T-cell (primary cell): ENCODE measurements at regions not wholly inside any gene's neighbourhood (a gene's known extent, or its start where the extent isn't known, plus 50 kb on each side); places are given as distances from the start of the nearest gene placed in this dataset.

ENCODE experiments used
- ATAC-seq, 4 experiments: fragments of 200-7000 bp in 3 of 4; fragments of 150-1000 bp in 1 of 4; cut with Tn5 transposase; replicated peaks in 1 of 4; 1 replicate in 3 of 4; 2 replicates in 1 of 4; pipeline ENCODE4 v1.10.0; 2021; ENCODE audit warnings: moderate library complexity in 3 of 4, mild to moderate bottlenecking in 2 of 4, moderate number of reproducible peaks in 1 of 4
- CTCF ChIA-PET, 2 donors: fragments of 300-600 bp; sonication (Branson Sonifier 250); formaldehyde crosslinking; loops; one replicate each; lab custom pipeline; 2022; ENCODE audit warnings: antibody characterized with exemption in 2 of 2; lab: Charles Lee
- POLR2A ChIA-PET, 2 donors: fragments of 300-600 bp; sonication (Branson Sonifier 250); formaldehyde crosslinking; loops; one replicate each; lab custom pipeline; 2022; ENCODE audit warnings: antibody characterized with exemption in 2 of 2; lab: Charles Lee
- DNase-seq, 35 experiments: peaks; one replicate each; pipeline versions ENCODE4 v3.0.0 to v3.0.0-alpha.2; 2013 to 2023
- H3K27ac ChIP-seq: one replicate; pipeline ENCODE4 v1.5.1; 2013; ENCODE audit warnings: low read length
- H3K27me3 ChIP-seq, 2 experiments: replicated peaks in 1 of 2; 1 replicate in 1 of 2; 2 replicates in 1 of 2; pipeline versions ENCODE4 v1.6.1 to v1.7.0; 2013; ENCODE audit warnings: low read length in 1 of 2, mixed read lengths in 1 of 2; ENCODE audit not compliant: control insufficient read depth in 2 of 2, insufficient read depth in 2 of 2; ENCODE audit errors: extremely low read depth in 1 of 2
- H3K36me3 ChIP-seq, 2 donors: 1 replicate in 1 of 2; 2 replicates in 1 of 2; pipeline versions ENCODE4 v1.6.1 to v1.7.0; 2013; ENCODE audit warnings: low read length in 1 of 2; ENCODE audit not compliant: control insufficient read depth in 2 of 2, insufficient read depth in 1 of 2; ENCODE audit errors: extremely low read depth in 1 of 2
- H3K4me1 ChIP-seq, 2 experiments: 1 replicate in 1 of 2; 2 replicates in 1 of 2; pipeline versions ENCODE4 v1.6.1 to v1.7.0; 2013; ENCODE audit warnings: low read length in 2 of 2, mixed read lengths in 1 of 2; ENCODE audit not compliant: insufficient read depth in 2 of 2, control insufficient read depth in 1 of 2; ENCODE audit errors: extremely low read depth in 1 of 2
- H3K4me3 ChIP-seq, 2 donors: 1 replicate in 1 of 2; 2 replicates in 1 of 2; pipeline versions ENCODE4 v1.5.1 to v1.7.0; 2013; ENCODE audit warnings: mild to moderate bottlenecking in 2 of 2, low read length in 1 of 2, moderate library complexity in 1 of 2; ENCODE audit not compliant: control insufficient read depth in 1 of 2; ENCODE audit errors: extremely low read depth in 1 of 2
- H3K9me3 ChIP-seq: 2 replicates; pipeline ENCODE4 v1.7.0; 2013
- H3K27ac Mint-ChIP-seq, 2 donors: one replicate each; pipeline ENCODE4 v1.8.0; 2020 to 2021; ENCODE audit warnings: mild to moderate bottlenecking in 2 of 2, mixed read lengths in 2 of 2
- H3K27me3 Mint-ChIP-seq, 2 donors: one replicate each; pipeline ENCODE4 v1.8.0; 2021 to 2022; ENCODE audit warnings: mixed read lengths in 2 of 2
- H3K36me3 Mint-ChIP-seq: one replicate; pipeline ENCODE4 v1.8.0; 2021; ENCODE audit warnings: mixed read lengths
- H3K4me1 Mint-ChIP-seq, 3 donors: one replicate each; pipeline ENCODE4 v1.8.0; 2020 to 2022; ENCODE audit warnings: mixed read lengths in 3 of 3, mild to moderate bottlenecking in 1 of 3
- H3K4me3 Mint-ChIP-seq, 3 donors: one replicate each; pipeline ENCODE4 v1.8.0; 2020 to 2022; ENCODE audit warnings: mild to moderate bottlenecking in 3 of 3, mixed read lengths in 3 of 3, moderate library complexity in 3 of 3
- H3K9me3 Mint-ChIP-seq, 3 donors: one replicate each; pipeline ENCODE4 v1.8.0; 2020 to 2022; ENCODE audit warnings: mixed read lengths in 3 of 3
- WGBS: methylation state at CpG from one replicate; pipeline ENCODE4 v1.1.5; 2013; ENCODE audit warnings: missing lambda C conversion rate; ENCODE audit not compliant: insufficient coverage; 5-methylcytosine and 5-hydroxymethylcytosine counted together

GRCh38 chr4:115883231-115883630 lies 769.8 kb upstream of the NDST4 start:
- no CpG with 5 or more reads among the region's 1 CpG for WGBS
- CTCF ChIA-PET = no interaction called here
- ATAC-seq (no peak), DNase-seq (no peak)
- POLR2A ChIA-PET = no interaction called here
- Mint-ChIP-seq H3K4me3 (no peak overlapping the region), H3K36me3 (no peaks in the 10 kb centered on the region), H3K4me1 (no peaks in the 10 kb centered on the region), H3K27ac (no peak overlapping the region), H3K9me3 (no peaks in the 10 kb centered on the region), H3K27me3 (no peaks in the 10 kb centered on the region)
- Histone ChIP-seq H3K27ac (no peak overlapping the region), H3K27me3 (no peaks in the 10 kb centered on the region), H3K4me3 (no peak overlapping the region), H3K4me1 (no peaks in the 10 kb centered on the region), H3K36me3 (no peaks in the 10 kb centered on the region), H3K9me3 (no peaks in the 10 kb centered on the region)

GRCh38 chr4:115873048-115873447 lies 759.6 kb upstream of the NDST4 start:
- Histone ChIP-seq H3K9me3 (no peaks in the 10 kb centered on the region), H3K27me3 (no peaks in the 10 kb centered on the region), H3K4me3 (no peak overlapping the region), H3K27ac (no peak overlapping the region), H3K36me3 (no peaks in the 10 kb centered on the region), H3K4me1 (no peaks in the 10 kb centered on the region)
- H3K27ac Mint-ChIP-seq = no peak overlapping the region
- peaks cover 0 to 4% (median 2%) of the 10 kb centered on the region in 3 donors for H3K9me3 Mint-ChIP-seq
- ChIA-PET POLR2A (no interaction called here), CTCF (no interaction called here)
- no peak overlapping the region for H3K4me3 Mint-ChIP-seq
- WGBS = 95% methylated on average over 2 of the region's 2 CpGs
- no peak for ATAC-seq
- H3K27me3 Mint-ChIP-seq = no peaks in the 10 kb centered on the region
- no peaks in the 10 kb centered on the region for H3K36me3 Mint-ChIP-seq
- no peak for DNase-seq
- no peaks in the 10 kb centered on the region for H3K4me1 Mint-ChIP-seq

DNA sequence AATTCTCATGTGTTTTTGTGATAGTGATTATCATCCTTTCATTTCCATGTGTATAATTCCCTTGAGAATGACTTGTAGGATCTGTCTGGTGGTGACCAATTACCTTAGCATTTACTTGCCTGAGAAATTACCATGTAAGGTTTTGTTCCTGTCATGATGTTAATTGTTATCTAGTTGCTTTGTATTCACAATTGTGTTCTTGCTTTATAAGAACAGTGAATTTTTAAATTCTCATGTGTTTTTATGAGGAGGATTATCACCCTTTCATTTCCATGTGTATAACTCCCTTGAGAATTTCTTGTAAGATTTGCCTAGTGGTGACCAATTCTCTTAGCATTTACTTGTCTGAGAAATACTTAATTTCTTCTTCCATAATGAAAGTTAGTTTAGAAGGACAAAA lies 758.2 kb upstream of the NDST4 start:
- Mint-ChIP-seq H3K27ac (no peak overlapping the region), H3K27me3 (no peaks in the 10 kb centered on the region), H3K9me3 (peaks cover 0 to 4% (median 4%) of the 10 kb centered on the region in 3 donors), H3K4me3 (no peak overlapping the region), H3K4me1 (no peaks in the 10 kb centered on the region), H3K36me3 (no peaks in the 10 kb centered on the region)
- H3K36me3 ChIP-seq = no peaks in the 10 kb centered on the region
- no peak overlapping the region for H3K4me3 ChIP-seq
- H3K4me1 ChIP-seq = no peaks in the 10 kb centered on the region
- H3K9me3 ChIP-seq = no peaks in the 10 kb centered on the region
- DNase-seq (no peak), ATAC-seq (no peak)
- POLR2A ChIA-PET = no interaction called here
- no peaks in the 10 kb centered on the region for H3K27me3 ChIP-seq
- CTCF ChIA-PET = no interaction called here
- H3K27ac ChIP-seq = no peak overlapping the region

- Histone ChIP-seq H3K4me1 (no peaks in the 10 kb centered on the region), H3K27me3 (no peaks in the 10 kb centered on the region), H3K9me3 (no peaks in the 10 kb centered on the region), H3K36me3 (no peaks in the 10 kb centered on the region), H3K4me3 (no peak overlapping the region), H3K27ac (no peak overlapping the region)
- H3K27me3 Mint-ChIP-seq = no peaks in the 10 kb centered on the region
- peaks cover 0 to 4% (median 2%) of the 10 kb centered on the region in 3 donors for H3K9me3 Mint-ChIP-seq
- no peaks in the 10 kb centered on the region for H3K4me1 Mint-ChIP-seq
- H3K36me3 Mint-ChIP-seq = no peaks in the 10 kb centered on the region
- H3K4me3 Mint-ChIP-seq = no peak overlapping the region
- WGBS = 100% methylated on average over 1 of the region's 3 CpGs
- ATAC-seq (no peak), DNase-seq (no peak)
- ChIA-PET POLR2A (no interaction called here), CTCF (no interaction called here)
- no peak overlapping the region for H3K27ac Mint-ChIP-seq
Observed at GRCh38 chr4:115866364-115866896, 753.0 kb upstream of the NDST4 start.

GRCh38 chr4:115865736-115866135 lies 752.3 kb upstream of the NDST4 start:
- CTCF ChIA-PET = no interaction called here
- no CpG with 5 or more reads among the region's 2 CpGs for WGBS
- Histone ChIP-seq H3K4me3 (no peak overlapping the region), H3K9me3 (no peaks in the 10 kb centered on the region), H3K27me3 (no peaks in the 10 kb centered on the region), H3K27ac (no peak overlapping the region), H3K36me3 (no peaks in the 10 kb centered on the region), H3K4me1 (no peaks in the 10 kb centered on the region)
- no peak for ATAC-seq
- no peak overlapping the region for H3K27ac Mint-ChIP-seq
- POLR2A ChIA-PET = no interaction called here
- no peaks in the 10 kb centered on the region for H3K36me3 Mint-ChIP-seq
- no peaks in the 10 kb centered on the region for H3K27me3 Mint-ChIP-seq
- no peak for DNase-seq
- H3K4me3 Mint-ChIP-seq = no peak overlapping the region
- H3K9me3 Mint-ChIP-seq = peaks cover 0 to 6% (median 2%) of the 10 kb centered on the region in 3 donors
- no peaks in the 10 kb centered on the region for H3K4me1 Mint-ChIP-seq

GRCh38 chr4:115852767-115853091 lies 739.3 kb upstream of the NDST4 start:
- no peak for ATAC-seq
- Mint-ChIP-seq H3K9me3 (peaks cover 0 to 5% (median 0%) of the 10 kb centered on the region in 3 donors), H3K4me3 (no peak overlapping the region), H3K27ac (no peak overlapping the region), H3K4me1 (no peaks in the 10 kb centered on the region), H3K27me3 (no peaks in the 10 kb centered on the region), H3K36me3 (no peaks in the 10 kb centered on the region)
- Histone ChIP-seq H3K9me3 (no peaks in the 10 kb centered on the region), H3K27ac (no peak overlapping the region), H3K36me3 (no peaks in the 10 kb centered on the region), H3K27me3 (no peaks in the 10 kb centered on the region), H3K4me3 (no peak overlapping the region), H3K4me1 (no peaks in the 10 kb centered on the region)
- DNase-seq = no peak
- POLR2A ChIA-PET = no interaction called here
- no CpG with 5 or more reads among the region's 1 CpG for WGBS
- CTCF ChIA-PET = no interaction called here
